ENCODE measurements at regions not wholly inside any gene's neighbourhood (a gene's known extent, or its start where the extent isn't known, plus 50 kb on each side); places are given as distances from the start of the nearest gene placed in this dataset.

- intact Hi-C loops (cut with DNase I) = no loop called here
- DNase-seq (no peak), ATAC-seq (no peak)
- Histone ChIP-seq H3K27ac (no peak overlapping the region), H3K27me3 (no peaks in the 10 kb centered on the region), H3K4me1 (no peaks in the 10 kb centered on the region), H3K36me3 (no peaks in the 10 kb centered on the region), H3K9me3 (peaks cover 14% of the 10 kb centered on the region), H3K4me3 (no peak overlapping the region)
- no peak for TF ChIP-seq CTCF (IDR thresholded peaks at IDR 0.05)
Observed at GRCh38 chr6:95501032-95501904, 76.1 kb upstream of the MANEA start.

- Histone ChIP-seq H3K4me3 (no peak overlapping the region), H3K36me3 (no peaks in the 10 kb centered on the region), H3K4me1 (no peaks in the 10 kb centered on the region), H3K9me3 (peaks cover 14% of the 10 kb centered on the region), H3K27me3 (no peaks in the 10 kb centered on the region), H3K27ac (no peak overlapping the region)
- no peak for TF ChIP-seq CTCF (IDR thresholded peaks at IDR 0.05)
- DNase-seq = no peak
- intact Hi-C loops (cut with DNase I) = no loop called here
- no peak for ATAC-seq
Observed at GRCh38 chr6:95503568-95503967, 73.8 kb upstream of the MANEA start.

- intact Hi-C loops (cut with DNase I) = no loop called here
- no peak for TF ChIP-seq CTCF (IDR thresholded peaks at IDR 0.05)
- ATAC-seq = no peak
Observed at GRCh38 chr6:95511404-95511803, 65.9 kb upstream of the MANEA start.

GRCh38 chr6:95515975-95516374 lies 61.4 kb upstream of the MANEA start:
- ATAC-seq (no peak), DNase-seq (no peak)
- intact Hi-C loops (cut with DNase I) = no loop called here
- H3K27ac ChIP-seq = no peak overlapping the region
- no peaks in the 10 kb centered on the region for H3K9me3 ChIP-seq
- H3K27me3 ChIP-seq = no peaks in the 10 kb centered on the region
- TF ChIP-seq CTCF (IDR thresholded peaks at IDR 0.05) = no peak
- H3K4me1 ChIP-seq = no peaks in the 10 kb centered on the region
- H3K4me3 ChIP-seq = no peak overlapping the region
- H3K36me3 ChIP-seq = no peaks in the 10 kb centered on the region

More at GRCh38 chr6:95511404-95511803, 65.9 kb upstream of the MANEA start:
- H3K36me3 ChIP-seq = no peaks in the 10 kb centered on the region
- no peak overlapping the region for H3K4me3 ChIP-seq
- no peak overlapping the region for H3K27ac ChIP-seq
- no peak for DNase-seq
- H3K9me3 ChIP-seq = no peaks in the 10 kb centered on the region
- H3K27me3 ChIP-seq = no peaks in the 10 kb centered on the region
- no peaks in the 10 kb centered on the region for H3K4me1 ChIP-seq

GRCh38 chr6:95517004-95517403 lies 60.3 kb upstream of the MANEA start:
- no peaks in the 10 kb centered on the region for H3K27me3 ChIP-seq

More at GRCh38 chr6:95517004-95517403, 60.3 kb upstream of the MANEA start:
- ATAC-seq = no peak
- Histone ChIP-seq H3K4me1 (no peaks in the 10 kb centered on the region), H3K9me3 (no peaks in the 10 kb centered on the region), H3K27ac (no peak overlapping the region), H3K4me3 (no peak overlapping the region), H3K36me3 (no peaks in the 10 kb centered on the region)
- no peak for TF ChIP-seq CTCF (IDR thresholded peaks at IDR 0.05)
- intact Hi-C loops (cut with DNase I) = no loop called here
- DNase-seq = no peak

Data from upper lobe of right lung (tissue), 1 donor.